ENCODE measurements at regions not wholly inside any gene's neighbourhood (a gene's known extent, or its start where the extent isn't known, plus 50 kb on each side); places are given as distances from the start of the nearest gene placed in this dataset.

GRCh38 chr13:84238381-84238780 is 356.1 kb upstream of the SLITRK1 start:
- DNase-seq, result no peak

- DNase-seq, result no peak
Measured at GRCh38 chr13:84237143-84237542, 354.9 kb upstream of the SLITRK1 start.

DNA sequence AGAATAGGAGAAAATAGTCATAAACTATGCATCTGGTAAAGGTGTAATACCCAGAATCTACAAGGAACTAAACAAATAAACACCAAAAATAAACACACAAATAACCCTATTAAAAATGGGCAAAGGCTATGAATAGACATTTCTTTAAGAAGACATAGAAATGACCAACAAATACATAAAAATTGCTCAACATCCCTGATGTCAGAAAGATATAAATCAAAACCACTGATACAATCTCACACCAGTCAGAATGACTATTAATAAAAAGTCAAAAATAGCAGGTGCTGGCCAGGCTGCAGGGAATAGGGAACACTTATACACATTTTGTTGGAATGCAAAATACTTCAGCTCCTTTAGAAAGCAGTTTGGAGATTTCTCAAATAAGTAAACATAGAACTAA is 352.1 kb upstream of the SLITRK1 start:
- no peak for DNase-seq

- no peak for DNase-seq
Measured at GRCh38 chr13:84230568-84230967, 348.3 kb upstream of the SLITRK1 start.

DNA sequence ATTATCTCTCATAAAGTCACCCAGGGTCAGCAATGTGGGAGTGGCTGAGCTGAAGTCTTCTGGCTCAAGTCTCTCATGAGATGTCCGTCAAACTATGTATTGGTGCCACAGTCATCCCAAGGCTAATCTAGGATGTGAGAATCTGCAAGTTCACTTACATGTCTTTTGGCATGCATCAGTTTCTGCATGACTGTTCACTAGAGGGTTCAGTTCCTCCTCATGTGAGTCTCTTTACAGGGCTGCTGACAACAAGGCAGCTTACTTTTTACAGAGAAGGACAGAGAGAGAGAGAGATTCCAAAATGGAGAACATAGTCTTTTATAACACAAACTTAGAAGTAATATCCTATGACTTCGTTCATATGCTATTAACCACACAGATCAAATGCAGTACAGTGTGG is 328.8 kb upstream of the SLITRK1 start:
- no peak for DNase-seq

GRCh38 chr13:84208246-84208910 is 326.1 kb upstream of the SLITRK1 start:
- no peak for DNase-seq

DNA sequence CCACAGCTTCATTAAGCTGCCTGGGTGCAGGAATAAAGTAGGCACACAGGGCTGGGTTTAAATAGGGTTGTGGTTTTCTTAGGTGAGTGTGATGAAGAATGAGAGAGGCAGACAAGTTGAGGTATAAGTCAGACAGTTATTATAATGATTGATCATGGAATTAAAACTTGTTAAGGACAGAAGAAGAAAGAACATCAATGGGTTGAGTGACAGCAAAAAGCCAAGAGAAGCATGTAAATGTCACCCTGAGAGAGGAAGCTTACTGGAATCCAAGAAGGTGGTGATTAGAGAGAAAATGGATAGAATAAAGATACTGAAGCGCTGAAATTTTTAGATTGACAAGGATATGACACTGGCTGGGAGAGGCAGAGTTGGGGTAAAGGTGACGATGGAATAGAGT is 325.2 kb upstream of the SLITRK1 start:
- no peak for DNase-seq

- DNase-seq, result no peak
Measured at GRCh38 chr13:84200971-84201370, 318.7 kb upstream of the SLITRK1 start.

DNA sequence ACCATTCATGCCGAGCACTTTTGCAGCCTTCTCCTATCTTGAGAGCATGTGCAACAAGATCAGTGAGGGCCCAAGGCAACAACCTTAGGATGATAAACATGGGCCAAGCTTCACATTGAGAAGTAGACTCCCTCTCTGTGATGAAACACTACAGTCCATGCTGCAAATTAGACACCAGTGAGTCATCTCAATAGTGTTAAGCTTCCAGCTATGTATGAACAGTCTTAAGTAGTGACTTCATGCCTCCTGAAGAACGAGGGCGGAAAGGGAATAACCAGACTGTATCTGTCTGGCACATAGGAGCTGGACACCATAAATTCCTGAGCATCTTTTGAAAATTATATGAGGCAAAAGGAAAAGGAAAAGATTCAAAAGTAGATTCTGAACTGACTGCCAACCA is 309.9 kb upstream of the SLITRK1 start:
- DNase-seq, result no peak

DNA sequence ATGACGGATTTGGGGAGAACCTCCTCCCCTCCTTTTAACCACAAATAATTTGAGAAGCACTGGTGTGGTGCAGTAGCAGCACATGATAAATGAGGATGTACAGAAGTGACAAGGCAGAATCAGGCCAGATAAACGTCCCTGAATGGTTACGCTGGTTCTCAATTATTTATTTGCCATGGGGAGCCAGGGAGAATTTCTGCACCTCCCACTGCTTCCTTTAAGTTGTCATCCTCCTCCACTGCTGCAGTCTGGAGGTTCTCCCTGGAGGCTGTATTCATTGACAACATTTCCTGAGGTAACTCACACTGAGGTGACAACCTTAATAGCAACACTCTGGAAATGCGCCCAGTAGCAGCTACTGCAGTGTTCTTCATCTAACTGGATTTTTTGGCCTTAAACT is 308.9 kb upstream of the SLITRK1 start:
- DNase-seq, result no peak

- DNase-seq, result no peak
Measured at GRCh38 chr13:84187626-84188025, 305.4 kb upstream of the SLITRK1 start.

DNA sequence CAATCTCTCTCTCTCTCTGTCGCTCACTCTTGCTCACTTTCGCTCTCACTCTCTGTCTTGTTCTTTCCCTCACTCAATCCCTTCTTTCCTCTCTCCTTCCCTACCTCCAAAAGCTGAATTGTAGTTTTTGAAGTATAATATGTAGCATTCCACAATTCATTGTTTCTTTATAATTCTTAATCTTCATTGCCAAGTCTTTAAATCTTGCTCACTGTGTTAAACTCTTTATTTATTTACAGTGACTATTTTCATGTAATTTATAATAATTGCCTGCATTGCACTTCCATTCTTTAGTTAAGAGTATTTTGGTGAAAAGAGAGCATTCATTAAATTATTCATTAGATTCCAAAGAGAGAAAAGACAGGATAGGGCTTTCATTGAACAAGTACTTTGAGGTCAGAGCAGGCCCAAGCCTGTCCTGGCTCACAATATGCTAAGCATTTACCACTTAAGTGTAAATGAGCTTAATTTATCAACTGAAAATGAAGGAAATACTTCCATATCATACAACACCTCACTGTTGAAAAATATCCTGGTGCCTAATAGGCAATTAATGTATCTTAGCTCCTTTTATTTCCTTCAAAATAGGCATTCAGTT is 257.4 kb upstream of the SLITRK1 start:
- no peak for DNase-seq

GRCh38 chr13:84137292-84137691 is 255.0 kb upstream of the SLITRK1 start:
- DNase-seq, result peak; percentile 59

DNA sequence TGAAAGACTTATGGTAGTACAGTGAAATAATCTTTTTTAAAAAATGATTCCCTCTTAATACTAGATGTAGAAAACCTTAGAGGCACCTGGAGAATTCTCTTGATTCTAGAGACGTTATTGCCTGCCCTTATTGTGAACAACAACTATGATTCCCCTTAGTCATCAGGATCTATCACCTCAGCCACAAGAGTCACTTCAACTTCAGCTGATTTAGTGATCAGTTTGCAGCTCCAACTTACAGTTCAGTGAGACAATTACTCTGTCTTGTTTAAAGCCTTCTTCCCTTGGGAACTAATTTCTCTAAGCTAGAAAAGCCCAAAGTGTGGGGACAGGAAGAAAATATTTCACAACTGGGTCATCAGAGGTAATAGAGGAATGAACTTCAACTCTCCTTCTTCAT is 254.3 kb upstream of the SLITRK1 start:
- DNase-seq, result no peak

GRCh38 chr13:84132491-84132890 is 250.2 kb upstream of the SLITRK1 start:
- no peak for DNase-seq

DNA sequence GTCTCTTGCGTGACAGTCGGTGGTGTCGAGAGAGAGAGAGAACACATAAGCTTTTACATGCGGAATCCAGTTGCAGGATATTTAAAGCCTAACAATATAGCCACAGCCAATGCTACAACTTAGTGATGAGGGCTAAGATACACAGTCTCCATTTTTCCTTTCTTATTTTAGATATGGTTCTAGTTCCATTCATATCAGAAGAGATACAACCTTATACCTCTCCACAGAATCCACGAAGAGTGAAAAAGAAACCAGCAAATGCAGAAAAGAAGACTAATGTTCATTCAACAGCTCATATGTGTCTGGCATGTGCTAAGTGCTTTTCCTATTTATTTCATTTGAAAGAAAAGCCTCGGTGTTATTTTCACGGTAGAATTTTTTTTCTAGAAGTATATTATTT is 249.0 kb upstream of the SLITRK1 start:
- DNase-seq, result no peak

DNA sequence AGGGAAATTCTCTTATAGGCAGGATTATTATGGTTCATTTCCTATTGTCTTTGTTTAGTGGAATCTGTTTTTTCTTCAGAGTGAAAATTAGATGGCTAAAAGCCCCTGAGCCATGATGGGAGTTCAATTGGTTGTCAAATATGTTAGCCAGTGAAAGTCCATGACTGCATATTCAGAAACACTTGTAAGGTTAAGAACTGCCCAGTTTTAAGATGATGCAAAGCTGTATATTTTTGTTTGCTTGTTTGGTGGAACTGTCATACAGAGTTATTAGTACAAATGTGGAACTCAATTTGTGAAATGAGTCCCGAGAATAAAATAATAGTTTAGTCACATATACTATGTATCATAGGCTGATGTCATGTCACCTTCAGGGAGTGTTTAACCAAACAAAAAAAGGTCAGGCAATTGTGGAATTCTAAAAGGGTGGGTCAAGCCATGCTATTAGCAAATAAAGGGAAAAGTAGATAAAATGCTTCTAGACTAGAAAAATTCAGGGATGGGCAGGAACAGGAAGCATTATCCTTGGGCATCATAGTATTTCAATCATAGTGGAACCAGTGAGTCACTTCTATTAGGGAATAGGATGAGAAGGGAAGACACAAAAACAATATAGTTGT is 248.3 kb upstream of the SLITRK1 start:
- DNase-seq, result no peak

- DNase-seq, result no peak
Measured at GRCh38 chr13:84129966-84130365, 247.7 kb upstream of the SLITRK1 start.

- no peak for DNase-seq
Measured at GRCh38 chr13:84127597-84128128, 245.4 kb upstream of the SLITRK1 start.

GRCh38 chr13:84126671-84127171 is 244.4 kb upstream of the SLITRK1 start:
- DNase-seq, result no peak

DNA sequence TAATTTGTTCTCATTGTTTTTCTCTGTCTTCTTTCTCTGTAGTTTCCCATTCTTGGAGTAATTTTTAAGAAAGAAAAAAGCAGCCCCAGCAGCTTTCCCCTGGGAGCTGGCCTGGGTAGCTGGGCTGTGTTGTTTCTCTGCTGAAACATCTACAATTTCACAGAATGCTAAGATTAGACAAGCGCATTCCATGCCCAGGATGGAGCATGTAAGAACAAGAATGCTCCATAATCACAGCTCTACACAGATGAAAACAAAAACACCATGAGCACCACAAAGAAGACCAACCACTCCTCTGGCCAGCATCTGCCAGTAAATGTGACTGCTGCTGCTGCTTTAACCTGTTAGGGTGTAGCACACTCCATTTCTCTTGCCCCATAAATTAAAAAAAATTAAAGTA is 239.2 kb upstream of the SLITRK1 start:
- no peak for DNase-seq

GRCh38 chr13:84118839-84119409 is 236.7 kb upstream of the SLITRK1 start:
- DNase-seq, result no peak

- no peak for DNase-seq
Measured at GRCh38 chr13:84098273-84098672, 216.0 kb upstream of the SLITRK1 start.

DNA sequence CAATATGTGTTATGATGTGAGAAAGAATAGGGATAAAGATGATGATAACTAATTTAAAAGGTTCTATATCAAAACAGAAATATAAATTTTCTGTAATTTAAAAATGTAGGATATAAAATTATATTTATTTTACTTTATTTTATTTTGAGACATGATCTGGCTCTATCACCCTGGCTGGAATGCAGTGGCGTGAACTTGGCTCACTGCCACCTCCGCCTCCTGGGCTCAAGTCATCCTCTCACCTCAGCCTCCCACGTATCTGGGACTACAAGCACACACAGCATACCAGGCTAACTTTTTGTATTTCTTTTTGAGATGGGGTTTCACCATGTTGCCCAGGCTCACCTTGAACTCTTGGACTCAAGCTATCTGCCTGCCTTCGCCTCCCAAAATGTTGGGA is 214.9 kb upstream of the SLITRK1 start:
- DNase-seq, result no peak
